Fibroblast of lung (primary cell): ENCODE measurements at regions not wholly inside any gene's neighbourhood (a gene's known extent, or its start where the extent isn't known, plus 50 kb on each side); places are given as distances from the start of the nearest gene placed in this dataset.

Experiments
- CTCF ChIP-seq, 2 donors: IDR thresholded peaks in 1 of 2; conservative IDR thresholded peaks in 1 of 2; 1 replicate in 1 of 2; 2 replicates in 1 of 2; pipeline ENCODE4 v1.5.1; 2011 to 2012; ENCODE audit warnings: low read length in 2 of 2, control low read depth in 1 of 2, inconsistent platforms in 1 of 2, low read depth in 1 of 2, mild to moderate bottlenecking in 1 of 2
- EZH2 ChIP-seq: IDR thresholded peaks from 2 replicates; pipeline ENCODE4 v1.5.1; 2012; ENCODE audit warnings: low read length, control low read depth, mild to moderate bottlenecking; ENCODE audit errors: missing control alignments

GRCh38 chr1:96588416-96588995 is 133.1 kb upstream of the PTBP2 start:
- TF ChIP-seq CTCF (conservative IDR thresholded peaks at IDR 0.05 in 1 of 2, IDR thresholded peaks at IDR 0.05 in 1 of 2; ENCODE audit: low read depth in 1 of 2, low read length in 2 of 2) (no peak), EZH2 (no peak)
